ENCODE measurements at regions not wholly inside any gene's neighbourhood (a gene's known extent, or its start where the extent isn't known, plus 50 kb on each side); places are given as distances from the start of the nearest gene placed in this dataset.

GRCh38 chr7:156096771-156097538, 284.7 kb upstream of the SHH start:
- Histone ChIP-seq H3K27me3 (ENCODE audit: low read depth, low read length) (no peaks in the 10 kb centered on the region), H3K4me1 (ENCODE audit: control insufficient read depth in 1 of 2, insufficient read depth in 2 of 2, low read length in 2 of 2) (no peaks in the 10 kb centered on the region), H3K36me3 (ENCODE audit: control insufficient read depth in 1 of 2, insufficient read depth in 2 of 2, low read length in 2 of 2) (no peaks in the 10 kb centered on the region), H3K9me3 (ENCODE audit: control insufficient read depth in 1 of 2, low read length in 2 of 2) (no peaks in the 10 kb centered on the region), H3K4me3 (ENCODE audit: low read depth in 1 of 2, low read length in 2 of 2) (no peak overlapping the region), H3K27ac (ENCODE audit: low read length) (no peak overlapping the region)

- Histone ChIP-seq H3K9me3 (ENCODE audit: control insufficient read depth in 1 of 2, low read length in 2 of 2) (no peaks in the 10 kb centered on the region), H3K27me3 (ENCODE audit: low read depth, low read length) (no peaks in the 10 kb centered on the region)
Observed at GRCh38 chr7:156095908-156096539, 283.8 kb upstream of the SHH start.

GRCh38 chr7:156094350-156095146, 282.3 kb upstream of the SHH start:
- Histone ChIP-seq H3K4me1 (ENCODE audit: control insufficient read depth in 1 of 2, insufficient read depth in 2 of 2, low read length in 2 of 2) (no peaks in the 10 kb centered on the region), H3K27ac (ENCODE audit: low read length) (no peak overlapping the region), H3K4me3 (ENCODE audit: low read depth in 1 of 2, low read length in 2 of 2) (no peak overlapping the region), H3K27me3 (ENCODE audit: low read depth, low read length) (no peaks in the 10 kb centered on the region), H3K36me3 (ENCODE audit: control insufficient read depth in 1 of 2, insufficient read depth in 2 of 2, low read length in 2 of 2) (no peaks in the 10 kb centered on the region), H3K9me3 (ENCODE audit: control insufficient read depth in 1 of 2, low read length in 2 of 2) (no peaks in the 10 kb centered on the region)

More at GRCh38 chr7:156095908-156096539, 283.8 kb upstream of the SHH start:
- Histone ChIP-seq H3K36me3 (ENCODE audit: control insufficient read depth in 1 of 2, insufficient read depth in 2 of 2, low read length in 2 of 2) (no peaks in the 10 kb centered on the region), H3K27ac (ENCODE audit: low read length) (no peak overlapping the region), H3K4me1 (ENCODE audit: control insufficient read depth in 1 of 2, insufficient read depth in 2 of 2, low read length in 2 of 2) (no peaks in the 10 kb centered on the region), H3K4me3 (ENCODE audit: low read depth in 1 of 2, low read length in 2 of 2) (no peak overlapping the region)

GRCh38 chr7:156092307-156092706, 280.0 kb upstream of the SHH start:
- H3K27ac ChIP-seq (ENCODE audit: low read length), result no peak overlapping the region
- H3K36me3 ChIP-seq (ENCODE audit: control insufficient read depth in 1 of 2, insufficient read depth in 2 of 2, low read length in 2 of 2), result no peaks in the 10 kb centered on the region
- no peaks in the 10 kb centered on the region for H3K27me3 ChIP-seq (ENCODE audit: low read depth, low read length)
- H3K4me1 ChIP-seq (ENCODE audit: control insufficient read depth in 1 of 2, insufficient read depth in 2 of 2, low read length in 2 of 2), result no peaks in the 10 kb centered on the region
- H3K9me3 ChIP-seq (ENCODE audit: control insufficient read depth in 1 of 2, low read length in 2 of 2), result no peaks in the 10 kb centered on the region
- H3K4me3 ChIP-seq (ENCODE audit: low read depth in 1 of 2, low read length in 2 of 2), result no peak overlapping the region

GRCh38 chr7:156091519-156092080, 279.3 kb upstream of the SHH start:
- no peaks in the 10 kb centered on the region for H3K9me3 ChIP-seq (ENCODE audit: control insufficient read depth in 1 of 2, low read length in 2 of 2)
- no peak overlapping the region for H3K27ac ChIP-seq (ENCODE audit: low read length)
- H3K36me3 ChIP-seq (ENCODE audit: control insufficient read depth in 1 of 2, insufficient read depth in 2 of 2, low read length in 2 of 2), result no peaks in the 10 kb centered on the region
- H3K4me1 ChIP-seq (ENCODE audit: control insufficient read depth in 1 of 2, insufficient read depth in 2 of 2, low read length in 2 of 2), result no peaks in the 10 kb centered on the region
- no peaks in the 10 kb centered on the region for H3K27me3 ChIP-seq (ENCODE audit: low read depth, low read length)
- no peak overlapping the region for H3K4me3 ChIP-seq (ENCODE audit: low read depth in 1 of 2, low read length in 2 of 2)

GRCh38 chr7:156090988-156091387, 278.7 kb upstream of the SHH start:
- Histone ChIP-seq H3K4me1 (ENCODE audit: control insufficient read depth in 1 of 2, insufficient read depth in 2 of 2, low read length in 2 of 2) (no peaks in the 10 kb centered on the region), H3K27ac (ENCODE audit: low read length) (no peak overlapping the region), H3K4me3 (ENCODE audit: low read depth in 1 of 2, low read length in 2 of 2) (no peak overlapping the region), H3K9me3 (ENCODE audit: control insufficient read depth in 1 of 2, low read length in 2 of 2) (no peaks in the 10 kb centered on the region), H3K27me3 (ENCODE audit: low read depth, low read length) (no peaks in the 10 kb centered on the region), H3K36me3 (ENCODE audit: control insufficient read depth in 1 of 2, insufficient read depth in 2 of 2, low read length in 2 of 2) (no peaks in the 10 kb centered on the region)

GRCh38 chr7:156089222-156089621, 277.0 kb upstream of the SHH start:
- Histone ChIP-seq H3K27ac (ENCODE audit: low read length) (no peak overlapping the region), H3K4me3 (ENCODE audit: low read depth in 1 of 2, low read length in 2 of 2) (no peak overlapping the region), H3K36me3 (ENCODE audit: control insufficient read depth in 1 of 2, insufficient read depth in 2 of 2, low read length in 2 of 2) (no peaks in the 10 kb centered on the region), H3K4me1 (ENCODE audit: control insufficient read depth in 1 of 2, insufficient read depth in 2 of 2, low read length in 2 of 2) (no peaks in the 10 kb centered on the region), H3K27me3 (ENCODE audit: low read depth, low read length) (no peaks in the 10 kb centered on the region), H3K9me3 (ENCODE audit: control insufficient read depth in 1 of 2, low read length in 2 of 2) (no peaks in the 10 kb centered on the region)

- Histone ChIP-seq H3K9me3 (ENCODE audit: control insufficient read depth in 1 of 2, low read length in 2 of 2) (no peaks in the 10 kb centered on the region), H3K27ac (ENCODE audit: low read length) (no peak overlapping the region), H3K4me1 (ENCODE audit: control insufficient read depth in 1 of 2, insufficient read depth in 2 of 2, low read length in 2 of 2) (no peaks in the 10 kb centered on the region), H3K36me3 (ENCODE audit: control insufficient read depth in 1 of 2, insufficient read depth in 2 of 2, low read length in 2 of 2) (no peaks in the 10 kb centered on the region), H3K27me3 (ENCODE audit: low read depth, low read length) (no peaks in the 10 kb centered on the region), H3K4me3 (ENCODE audit: low read depth in 1 of 2, low read length in 2 of 2) (no peak overlapping the region)
Observed at GRCh38 chr7:156088115-156088514, 275.9 kb upstream of the SHH start.

- H3K27me3 ChIP-seq (ENCODE audit: low read depth, low read length), result no peaks in the 10 kb centered on the region
Observed at GRCh38 chr7:156082048-156083040, 270.1 kb upstream of the SHH start.

GRCh38 chr7:156080596-156080995, 268.3 kb upstream of the SHH start:
- Histone ChIP-seq H3K4me3 (ENCODE audit: low read depth in 1 of 2, low read length in 2 of 2) (no peak overlapping the region), H3K36me3 (ENCODE audit: control insufficient read depth in 1 of 2, insufficient read depth in 2 of 2, low read length in 2 of 2) (no peaks in the 10 kb centered on the region), H3K27me3 (ENCODE audit: low read depth, low read length) (no peaks in the 10 kb centered on the region), H3K27ac (ENCODE audit: low read length) (no peak overlapping the region), H3K4me1 (ENCODE audit: control insufficient read depth in 1 of 2, insufficient read depth in 2 of 2, low read length in 2 of 2) (no peaks in the 10 kb centered on the region), H3K9me3 (ENCODE audit: control insufficient read depth in 1 of 2, low read length in 2 of 2) (no peaks in the 10 kb centered on the region)

More at GRCh38 chr7:156082048-156083040, 270.1 kb upstream of the SHH start:
- no peaks in the 10 kb centered on the region for H3K4me1 ChIP-seq (ENCODE audit: control insufficient read depth in 1 of 2, insufficient read depth in 2 of 2, low read length in 2 of 2)
- H3K36me3 ChIP-seq (ENCODE audit: control insufficient read depth in 1 of 2, insufficient read depth in 2 of 2, low read length in 2 of 2), result no peaks in the 10 kb centered on the region
- H3K4me3 ChIP-seq (ENCODE audit: low read depth in 1 of 2, low read length in 2 of 2), result no peak overlapping the region
- no peaks in the 10 kb centered on the region for H3K9me3 ChIP-seq (ENCODE audit: control insufficient read depth in 1 of 2, low read length in 2 of 2)
- H3K27ac ChIP-seq (ENCODE audit: low read length), result no peak overlapping the region
